GM12865 (cell line): ENCODE measurements at regions not wholly inside any gene's neighbourhood (a gene's known extent, or its start where the extent isn't known, plus 50 kb on each side); places are given as distances from the start of the nearest gene placed in this dataset.
"Not testable (repeated sequence)": the region's sequence is repeated elsewhere in the genome, so short reads cannot be mapped to it uniquely, and the experiment has no call there.

Experiments
- DNase-seq: peaks from one replicate; pipeline ENCODE4 v3.0.0; 2010; ENCODE audit warnings: low read depth
- H3K4me3 ChIP-seq: 2 replicates; pipeline ENCODE4 v1.5.1; 2011; ENCODE audit warnings: mild to moderate bottlenecking, low read depth, low read length, control low read depth
- TF ChIP-seq, protein P1 (sequence below): IDR thresholded peaks from 2 replicates; pipeline ENCODE4 v1.5.1; 2011; ENCODE audit warnings: low read length, control low read depth, low read depth, inconsistent platforms; ENCODE audit not compliant: insufficient read depth; ENCODE audit errors: missing control alignments

GRCh38 chr7:115211171-115211570, 289.3 kb downstream of the MDFIC start:
- DNase-seq, result no peak
- TF ChIP-seq, protein P1, sequence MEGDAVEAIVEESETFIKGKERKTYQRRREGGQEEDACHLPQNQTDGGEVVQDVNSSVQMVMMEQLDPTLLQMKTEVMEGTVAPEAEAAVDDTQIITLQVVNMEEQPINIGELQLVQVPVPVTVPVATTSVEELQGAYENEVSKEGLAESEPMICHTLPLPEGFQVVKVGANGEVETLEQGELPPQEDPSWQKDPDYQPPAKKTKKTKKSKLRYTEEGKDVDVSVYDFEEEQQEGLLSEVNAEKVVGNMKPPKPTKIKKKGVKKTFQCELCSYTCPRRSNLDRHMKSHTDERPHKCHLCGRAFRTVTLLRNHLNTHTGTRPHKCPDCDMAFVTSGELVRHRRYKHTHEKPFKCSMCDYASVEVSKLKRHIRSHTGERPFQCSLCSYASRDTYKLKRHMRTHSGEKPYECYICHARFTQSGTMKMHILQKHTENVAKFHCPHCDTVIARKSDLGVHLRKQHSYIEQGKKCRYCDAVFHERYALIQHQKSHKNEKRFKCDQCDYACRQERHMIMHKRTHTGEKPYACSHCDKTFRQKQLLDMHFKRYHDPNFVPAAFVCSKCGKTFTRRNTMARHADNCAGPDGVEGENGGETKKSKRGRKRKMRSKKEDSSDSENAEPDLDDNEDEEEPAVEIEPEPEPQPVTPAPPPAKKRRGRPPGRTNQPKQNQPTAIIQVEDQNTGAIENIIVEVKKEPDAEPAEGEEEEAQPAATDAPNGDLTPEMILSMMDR, result no peak
- H3K4me3 ChIP-seq, result no peak overlapping the region

GRCh38 chr7:115210552-115210951, 288.7 kb downstream of the MDFIC start:
- H3K4me3 ChIP-seq, result no peak overlapping the region
- TF ChIP-seq, protein P1, result no peak
- no peak for DNase-seq

GRCh38 chr7:115208710-115209560, 287.0 kb downstream of the MDFIC start:
- no peak for DNase-seq
- TF ChIP-seq, protein P1, result no peak
- no peak overlapping the region for H3K4me3 ChIP-seq

- not testable (repeated sequence) for DNase-seq
Observed at GRCh38 chr7:115206374-115206773, 284.5 kb downstream of the MDFIC start.

DNA sequence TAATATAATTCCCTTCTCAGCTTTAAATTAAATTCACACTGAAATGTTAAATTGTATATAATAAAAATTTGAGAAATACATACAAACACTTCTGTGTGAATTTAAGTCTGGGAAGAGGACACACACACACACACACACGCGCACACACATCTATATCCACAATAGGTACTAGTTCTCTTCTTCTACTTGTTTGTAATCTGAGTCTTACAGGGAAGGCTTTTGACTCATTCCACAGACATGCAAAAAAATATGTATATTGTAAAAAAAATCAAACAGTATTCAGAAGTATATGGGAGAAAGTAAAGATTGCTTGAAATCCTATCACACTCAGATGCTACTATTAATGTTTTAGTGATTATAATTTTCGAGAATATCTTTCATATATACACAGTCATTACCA, 276.2 kb downstream of the MDFIC start:
- no peak for DNase-seq
- TF ChIP-seq, protein P1, result no peak
- H3K4me3 ChIP-seq, result no peak overlapping the region

More at GRCh38 chr7:115206374-115206773, 284.5 kb downstream of the MDFIC start:
- not testable (repeated sequence) for H3K4me3 ChIP-seq

GRCh38 chr7:115195208-115195607, 273.3 kb downstream of the MDFIC start:
- no peak overlapping the region for H3K4me3 ChIP-seq
- TF ChIP-seq, protein P1, result no peak
- no peak for DNase-seq

DNA sequence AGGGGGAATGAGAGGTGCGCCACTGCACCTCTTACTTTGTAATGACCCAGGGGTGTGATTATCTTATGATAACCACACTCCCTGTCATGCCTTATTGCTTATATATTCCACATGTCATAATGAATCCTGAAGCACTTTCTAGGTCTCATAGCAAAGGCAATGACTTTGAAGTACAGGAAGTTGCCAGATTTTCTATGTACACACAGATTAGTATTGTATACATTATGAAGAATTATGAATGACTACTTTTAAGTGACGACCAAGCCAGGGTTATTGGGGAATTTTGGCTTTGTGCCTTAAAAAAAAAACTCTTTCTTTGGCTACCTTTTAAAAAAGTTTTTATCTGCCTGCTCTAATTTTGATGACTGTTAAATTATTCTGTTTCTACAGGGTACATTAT, 269.6 kb downstream of the MDFIC start:
- no peak for DNase-seq
- no peak overlapping the region for H3K4me3 ChIP-seq
- TF ChIP-seq, protein P1, result no peak
